Endothelial cell of umbilical vein (primary cell): ENCODE measurements at regions not wholly inside any gene's neighbourhood (a gene's known extent, or its start where the extent isn't known, plus 50 kb on each side); places are given as distances from the start of the nearest gene placed in this dataset.

Experiments
- BruUV-seq: library from RNA; stranded (reverse); fragments of 400-500 nt; replicated peaks from 2 replicates; lab custom pipeline; 2021; lab: Mats Ljungman, UMichigan
- CTCF ChIA-PET: fragments of 300-600, 350-600 bp; sonication (Branson Sonifier 250); formaldehyde crosslinking; loops from one replicate; lab custom pipeline; 2021; ENCODE audit warnings: antibody characterized with exemption, inconsistent platforms; lab: Charles Lee
- POLR2A ChIA-PET: fragments of 300-600, 350-600 bp; sonication (Branson Sonifier 250); formaldehyde crosslinking; loops from one replicate; lab custom pipeline; 2021; ENCODE audit warnings: antibody characterized with exemption, inconsistent platforms; lab: Charles Lee
- DNase-seq: peaks from one replicate; pipeline ENCODE4 v3.0.0-alpha.2; 2011; ENCODE audit warnings: low read depth, low spot score
- FAIRE-seq: peaks from 2 replicates; lab custom pipeline; 2011; peaks lifted over from hg19 to GRCh38; lab: Jason Lieb, UNC
- H2AFZ ChIP-seq: 2 replicates; pipeline ENCODE4 v1.6.0; 2012; ENCODE audit warnings: low read depth, low read length, control low read depth, inconsistent platforms
- H3K27ac ChIP-seq: 2 replicates; pipeline ENCODE4 v1.5.1; 2011; ENCODE audit warnings: low read depth, mild to moderate bottlenecking, control low read depth, low read length, moderate library complexity; ENCODE audit not compliant: insufficient read depth
- H3K27me3 ChIP-seq, 2 experiments: 2 replicates each; pipeline versions ENCODE4 v1.6.0 to v1.6.1; 2011; ENCODE audit warnings: low read length in 2 of 2, mixed read lengths in 1 of 2; ENCODE audit not compliant: control insufficient read depth in 2 of 2, insufficient read depth in 2 of 2
- H3K36me3 ChIP-seq, 2 experiments: 2 replicates in 1 of 2; 3 replicates in 1 of 2; pipeline ENCODE4 v1.5.1; 2011; ENCODE audit warnings: low read length in 2 of 2, mild to moderate bottlenecking in 1 of 2, moderate library complexity in 1 of 2; ENCODE audit not compliant: control insufficient read depth in 2 of 2, insufficient read depth in 2 of 2; ENCODE audit errors: extremely low read depth in 1 of 2
- H3K4me1 ChIP-seq: 3 replicates; pipeline ENCODE4 v1.5.1; 2011; ENCODE audit warnings: mild to moderate bottlenecking, low read length; ENCODE audit not compliant: control insufficient read depth, insufficient read depth; ENCODE audit errors: extremely low read depth
- H3K4me2 ChIP-seq: 2 replicates; pipeline ENCODE4 v1.6.1; 2011; ENCODE audit warnings: low read length, control low read depth, mixed read lengths; ENCODE audit not compliant: insufficient read depth
- H3K4me3 ChIP-seq, 3 experiments: fragments of 200-600 bp in 1 of 3; sonication (generic), shearing (Covaris generic) in 1 of 3; replicated peaks in 1 of 3; 2 replicates each; pipeline ENCODE4 v1.5.1; 2011 to 2016; ENCODE audit warnings: control low read depth in 3 of 3, low read length in 3 of 3, mild to moderate bottlenecking in 2 of 3, inconsistent platforms in 1 of 3, low read depth in 1 of 3, moderate library complexity in 1 of 3; ENCODE audit not compliant: insufficient read depth in 1 of 3
- H3K79me2 ChIP-seq: 2 replicates; pipeline ENCODE4 v1.6.0; 2012; ENCODE audit warnings: low read length, inconsistent platforms; ENCODE audit not compliant: control insufficient read depth, insufficient read depth
- H3K9ac ChIP-seq: replicated peaks from 2 replicates; pipeline ENCODE3; 2011; ENCODE audit warnings: low read length, control low read depth; ENCODE audit not compliant: insufficient read depth; ENCODE audit errors: extremely low read depth
- H3K9me1 ChIP-seq: replicated peaks from 3 replicates; pipeline ENCODE4 v1.6.0; 2011; ENCODE audit warnings: mild to moderate bottlenecking, low read length; ENCODE audit not compliant: control insufficient read depth, insufficient read depth; ENCODE audit errors: extremely low read depth
- H3K9me3 ChIP-seq: replicated peaks from 2 replicates; pipeline ENCODE4 v1.5.1; 2012; ENCODE audit warnings: low read length, inconsistent platforms; ENCODE audit not compliant: control insufficient read depth, insufficient read depth
- H4K20me1 ChIP-seq: replicated peaks from 2 replicates; pipeline ENCODE3; 2011; ENCODE audit warnings: mild to moderate bottlenecking, low read length; ENCODE audit not compliant: control insufficient read depth, insufficient read depth; ENCODE audit errors: extremely low read depth
- CTCF ChIP-seq, 2 donors: IDR thresholded peaks; 1 replicate in 1 of 2; 2 replicates in 1 of 2; pipeline ENCODE4 v1.5.1; 2011; ENCODE audit warnings: low read length in 2 of 2, mild to moderate bottlenecking in 2 of 2, moderate library complexity in 2 of 2, control low read depth in 1 of 2, inconsistent platforms in 1 of 2, low read depth in 1 of 2; ENCODE audit not compliant: insufficient read depth in 1 of 2; ENCODE audit errors: extremely low read depth in 1 of 2
- EZH2 ChIP-seq: IDR thresholded peaks from 2 replicates; pipeline ENCODE4 v1.6.1; 2012; ENCODE audit warnings: borderline replicate concordance, low read depth, mild to moderate bottlenecking, moderate library complexity, low read length, inconsistent platforms; ENCODE audit not compliant: severe bottlenecking
- FOS ChIP-seq: IDR thresholded peaks from 2 replicates; pipeline ENCODE4 v1.6.1; 2011; ENCODE audit warnings: mild to moderate bottlenecking, low read length, moderate library complexity, borderline replicate concordance; ENCODE audit not compliant: insufficient read depth
- JUN ChIP-seq: IDR thresholded peaks from 2 replicates; pipeline ENCODE4 v1.6.1; 2011; ENCODE audit warnings: borderline replicate concordance, low read depth; ENCODE audit not compliant: insufficient read length, insufficient read depth
- MAX ChIP-seq: IDR thresholded peaks from 2 replicates; pipeline ENCODE4 v1.6.1; 2011; ENCODE audit not compliant: insufficient read depth, insufficient read length
- dilution Hi-C: fragments of 300-500 bp; cut with MboI; formaldehyde crosslinking; loops from one replicate; pipeline ENCODE4 v1.15.0; 2019; ENCODE audit warnings: low sequenced_read_pairs; ENCODE audit not compliant: extremely low pct_ligation_motif_present
- intact Hi-C: fragments of 100-400 bp; cut with micrococcal nuclease; formaldehyde crosslinking; loops from one replicate; pipeline ENCODE4 v1.10.0; 2022

- Histone ChIP-seq H3K9ac (no peak overlapping the region), H3K36me3 (no peaks in the 10 kb centered on the region), H3K9me3 (no peaks in the 10 kb centered on the region), H3K4me2 (no peak overlapping the region), H3K9me1 (no peaks in the 10 kb centered on the region), H2AFZ (no peak overlapping the region), H3K27me3 (no peaks in the 10 kb centered on the region), H3K4me1 (peaks cover 32% of the 10 kb centered on the region), H4K20me1 (no peaks in the 10 kb centered on the region), H3K4me3 (no peak overlapping the region), H3K27ac (no peak overlapping the region), H3K79me2 (peaks cover 2% of the 10 kb centered on the region)
- DNase-seq = no peak
- no TSS peak for BruUV-seq
- intact Hi-C loops (no loop called here), dilution Hi-C loops (no loop called here)
- ChIA-PET CTCF (interaction anchor here (1.0 to 2.8 kb wide), 4 partner anchors 21 to 106 kb away, joined by 3 to 32 read pairs (median 8); no protein-coding TSS in a partner anchor), POLR2A (no interaction called here)
- no peak for FAIRE-seq
- TF ChIP-seq FOS = no peak
- TF ChIP-seq EZH2 = no peak
- no peak for TF ChIP-seq CTCF (IDR thresholded peaks at IDR 0.05; ENCODE audit: extremely low read depth in 1 of 2, insufficient read depth in 1 of 2, low read depth in 1 of 2, low read length in 2 of 2)
These were observed 65.1 kb downstream of the IRF2BPL start for GRCh38 chr14:76963372-76963771.

- no peak overlapping the region for H3K9ac ChIP-seq
- TF ChIP-seq MAX = no peak
- TF ChIP-seq JUN = no peak
- BruUV-seq = no TSS peak
- intact Hi-C loops (loop anchor here (1.0 kb wide), 1 partner anchor 93 kb away; no protein-coding TSS in a partner anchor), dilution Hi-C loops (no loop called here)
- H3K79me2 ChIP-seq = peaks cover 2% of the 10 kb centered on the region
- peak overlapping the region; percentile 76 for H3K27ac ChIP-seq
- no peak for DNase-seq
- peak overlapping the region; percentile 35 for H2AFZ ChIP-seq
- H4K20me1 ChIP-seq = no peaks in the 10 kb centered on the region
- ChIA-PET POLR2A (interaction anchor here (0.8 to 1.7 kb wide), 4 partner anchors 12 to 97 kb away, joined by 3 to 6 read pairs (median 4); partner anchors contain the start of gene IRF2BPL), CTCF (interaction anchor here (0.6 to 2.8 kb wide), 21 partner anchors 11 to 1971 kb away, joined by 3 to 32 read pairs (median 5); no protein-coding TSS in a partner anchor)
- no peaks in the 10 kb centered on the region for H3K27me3 ChIP-seq
- H3K4me3 ChIP-seq = peak overlapping the region in 1 of 3 experiments; percentile 43
- no peaks in the 10 kb centered on the region for H3K36me3 ChIP-seq
- H3K9me3 ChIP-seq = no peaks in the 10 kb centered on the region
- peaks cover 43% of the 10 kb centered on the region for H3K4me1 ChIP-seq
- H3K9me1 ChIP-seq = no peaks in the 10 kb centered on the region
- no peak for FAIRE-seq
- peak overlapping the region; percentile 79 for H3K4me2 ChIP-seq
These were observed 66.2 kb downstream of the IRF2BPL start for GRCh38 chr14:76962303-76962660.
